Effector CD4-positive, alpha-beta T cell (primary cell): ENCODE measurements at regions not wholly inside any gene's neighbourhood (a gene's known extent, or its start where the extent isn't known, plus 50 kb on each side); places are given as distances from the start of the nearest gene placed in this dataset.
A peak's percentile ranks its signal among the peaks of the same experiment; 100 is the strongest.

ENCODE experiments used
- DNase-seq: peaks from one replicate; pipeline ENCODE4 v3.0.0-alpha.2; 2020

DNA sequence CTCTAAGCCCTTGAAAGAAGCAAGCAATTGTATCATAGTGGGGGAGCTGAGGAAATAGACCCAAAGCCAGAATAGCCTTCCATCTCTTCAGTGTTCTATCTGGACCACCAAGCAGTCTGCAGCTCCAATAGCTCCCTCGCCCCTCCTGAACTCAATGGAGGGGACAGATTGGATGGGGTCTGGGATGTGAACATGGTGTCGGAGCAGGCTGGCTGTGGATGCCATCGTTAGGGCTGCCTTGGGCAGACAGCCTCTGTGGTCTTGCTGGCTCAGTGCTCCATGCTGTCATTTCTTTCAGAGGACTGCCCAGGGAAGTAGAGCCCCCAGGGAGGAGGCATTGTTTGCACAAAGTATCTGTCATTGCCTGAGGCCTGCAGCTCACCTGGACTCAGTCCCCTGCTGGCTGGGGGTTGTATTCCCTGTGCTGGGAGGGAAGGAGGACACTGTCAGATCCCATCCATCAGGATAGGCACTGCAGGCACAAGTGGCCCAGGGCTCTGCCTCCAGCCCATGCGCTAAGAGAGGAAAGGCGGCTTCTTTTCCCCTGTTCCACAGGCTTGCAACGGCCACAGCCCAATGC lies 537.7 kb downstream of the BUD13 start:
- no peak for DNase-seq

DNA sequence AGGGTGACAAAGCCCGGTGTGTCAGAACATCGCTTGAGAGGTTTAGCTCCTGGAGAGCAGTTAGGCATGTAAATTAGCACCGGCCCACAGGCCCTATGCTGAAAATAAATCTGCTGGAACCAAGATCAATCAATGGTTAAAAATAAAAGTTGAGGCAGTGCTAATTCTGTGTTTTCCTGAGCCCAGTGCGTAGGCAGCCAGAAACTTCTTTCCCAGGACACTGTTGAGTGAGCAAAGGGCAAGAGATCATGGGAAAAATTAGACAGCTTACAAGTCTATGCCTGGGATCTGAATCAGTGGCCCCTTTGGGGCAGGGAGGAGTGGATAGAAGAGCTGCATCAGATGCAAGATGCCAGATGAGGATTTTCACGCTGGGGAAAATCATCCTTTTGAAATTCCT lies 539.2 kb downstream of the BUD13 start:
- DNase-seq = no peak

DNA sequence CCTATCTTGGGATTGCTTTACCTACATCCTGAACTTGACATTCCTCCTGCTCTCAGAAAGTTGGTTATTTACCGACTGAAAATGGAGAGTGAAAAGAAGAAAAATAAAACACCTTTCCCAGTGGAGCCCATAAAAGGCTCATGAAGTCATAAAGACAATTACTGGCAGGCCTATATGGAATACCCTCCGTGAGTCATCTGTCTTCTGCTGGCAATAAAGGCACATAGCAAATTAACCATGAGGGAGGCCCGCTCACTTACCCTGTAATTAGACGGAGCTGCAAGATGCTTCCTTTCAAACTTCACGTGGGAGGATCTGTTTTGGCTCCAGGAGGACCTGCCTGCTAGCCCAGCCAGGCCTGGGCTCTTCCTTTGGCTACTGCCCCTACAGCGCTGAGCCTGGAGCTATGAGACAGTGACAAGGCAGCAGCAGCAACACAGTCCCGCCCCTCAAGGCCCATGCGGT lies 540.4 kb downstream of the BUD13 start:
- DNase-seq = no peak

DNA sequence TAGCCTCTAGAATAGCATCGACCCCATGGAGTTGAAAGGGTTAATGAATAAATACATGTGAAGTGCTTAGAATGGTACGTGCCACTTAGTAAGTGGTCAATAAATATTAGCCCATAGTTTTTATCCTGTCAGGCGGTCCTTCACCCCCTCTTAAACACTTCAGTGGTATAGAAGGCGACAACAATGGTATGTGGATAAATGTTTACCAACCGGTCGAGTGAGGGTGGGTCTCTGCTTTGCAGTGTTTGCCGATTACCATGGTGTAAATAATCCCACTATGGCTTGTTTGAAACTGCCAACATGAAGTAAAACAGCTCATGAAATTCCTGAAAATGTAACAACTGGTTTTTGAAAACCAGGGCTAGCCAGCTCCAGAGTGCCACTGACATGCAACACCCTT lies 541.2 kb downstream of the BUD13 start:
- DNase-seq = no peak

DNA sequence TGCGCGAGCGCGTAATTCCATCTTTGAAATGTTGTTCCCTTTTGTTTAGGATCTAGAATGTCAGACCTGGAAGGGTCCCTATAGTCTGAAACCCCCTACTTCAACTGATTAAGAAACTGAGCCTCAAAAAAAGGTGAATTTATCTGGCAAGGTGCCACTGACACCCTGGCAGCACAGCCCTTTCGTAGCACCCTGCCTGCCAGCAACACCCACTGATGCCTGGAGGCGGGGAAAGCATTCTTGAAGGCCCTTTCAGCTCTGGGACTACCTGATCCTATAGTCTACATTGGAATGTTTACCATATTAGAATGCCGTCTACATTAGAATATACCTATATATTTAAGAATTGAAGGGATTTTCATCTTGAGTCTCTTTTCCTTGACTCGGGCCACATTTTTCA lies 542.3 kb downstream of the BUD13 start:
- no peak for DNase-seq

DNA sequence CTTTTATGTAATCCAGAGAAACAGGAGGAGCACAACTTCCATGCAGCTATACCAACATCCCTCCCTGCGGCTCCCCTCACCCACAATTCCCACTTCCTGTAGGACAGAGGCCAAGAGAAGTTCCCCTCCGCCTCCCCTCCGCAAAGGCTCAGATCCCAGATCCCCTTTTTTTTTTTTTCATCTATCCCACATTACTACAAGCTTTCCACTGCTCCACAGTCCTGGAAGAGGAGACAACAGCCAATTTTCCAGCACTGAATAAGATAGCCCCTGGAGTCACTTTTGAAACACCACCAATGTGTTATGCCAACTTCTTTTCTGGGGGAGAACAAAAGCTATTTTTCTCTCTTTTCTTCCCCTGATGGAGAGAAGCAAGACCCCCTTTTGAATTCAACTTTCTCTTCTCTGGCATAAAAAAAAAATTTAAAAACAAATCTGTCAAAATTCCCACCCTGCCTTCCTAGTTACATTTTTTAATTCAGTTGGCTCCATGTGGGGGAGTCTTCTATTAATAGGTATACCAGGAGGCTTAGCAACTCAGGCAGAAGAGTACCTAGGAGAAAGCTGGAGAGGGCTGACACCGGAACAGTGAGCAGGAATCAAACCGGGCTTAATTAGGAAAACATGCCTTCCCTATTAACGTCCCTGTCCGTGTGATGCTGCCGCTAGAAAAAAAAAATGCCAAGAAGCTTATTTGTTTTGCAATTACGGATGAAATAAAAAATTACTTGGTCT lies 543.4 kb downstream of the BUD13 start:
- DNase-seq = no peak

DNA sequence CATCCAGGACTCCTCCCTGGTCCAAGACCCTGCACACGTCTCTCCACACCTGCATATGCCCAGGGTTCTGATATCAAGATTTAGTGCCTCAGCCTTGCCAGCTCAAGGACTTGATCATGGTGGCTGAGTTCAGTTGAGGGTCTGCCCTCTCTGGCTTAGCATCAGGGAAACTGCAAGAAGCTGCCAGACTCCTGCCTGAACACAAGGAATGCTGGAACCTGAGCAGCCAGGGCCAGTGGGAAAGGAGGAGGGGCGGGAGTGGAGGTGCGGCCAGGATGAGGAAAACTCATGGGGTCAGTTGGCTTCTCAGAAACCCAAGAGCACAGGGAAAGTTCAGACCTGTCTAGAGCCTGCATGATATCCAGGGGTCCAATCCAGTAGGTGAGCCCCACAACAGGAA lies 546.1 kb downstream of the BUD13 start:
- no peak for DNase-seq

DNA sequence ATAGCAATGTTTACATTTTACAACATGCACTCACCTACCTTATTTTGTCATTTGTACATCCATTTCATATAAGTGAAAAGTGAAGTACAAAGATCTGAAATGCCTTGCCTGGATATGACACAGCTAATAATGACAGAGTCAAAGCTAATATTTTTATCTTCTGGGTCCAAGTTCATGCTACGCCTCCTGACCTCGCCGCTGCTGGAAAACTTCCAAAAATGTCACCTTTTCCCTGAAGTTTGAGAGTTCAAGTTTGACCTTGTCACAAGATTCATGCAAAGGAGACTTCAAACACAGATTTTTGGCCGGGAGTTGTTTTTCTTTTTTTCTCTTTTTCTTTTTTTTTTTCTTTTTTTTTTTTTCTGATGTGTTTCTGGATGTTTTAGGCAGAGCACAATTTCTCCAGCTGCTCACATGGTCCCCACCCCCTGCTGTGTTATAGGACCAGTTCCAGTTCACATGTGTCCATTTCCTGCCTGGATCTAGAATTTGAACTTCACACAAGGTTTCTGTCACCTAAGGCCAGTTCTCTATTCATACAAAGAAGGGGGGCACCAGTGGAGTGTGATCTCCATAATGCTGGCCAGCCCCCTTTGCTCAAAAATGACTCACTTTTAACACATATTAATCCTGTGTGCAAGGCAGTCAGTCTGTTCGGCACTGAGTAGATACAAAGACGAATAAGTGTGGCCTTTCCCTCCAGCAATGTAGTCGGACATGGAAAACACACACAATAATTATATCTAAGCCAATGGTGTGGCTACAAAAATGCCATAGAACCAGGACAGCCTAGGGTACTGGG lies 546.8 kb downstream of the BUD13 start:
- no peak for DNase-seq

DNA sequence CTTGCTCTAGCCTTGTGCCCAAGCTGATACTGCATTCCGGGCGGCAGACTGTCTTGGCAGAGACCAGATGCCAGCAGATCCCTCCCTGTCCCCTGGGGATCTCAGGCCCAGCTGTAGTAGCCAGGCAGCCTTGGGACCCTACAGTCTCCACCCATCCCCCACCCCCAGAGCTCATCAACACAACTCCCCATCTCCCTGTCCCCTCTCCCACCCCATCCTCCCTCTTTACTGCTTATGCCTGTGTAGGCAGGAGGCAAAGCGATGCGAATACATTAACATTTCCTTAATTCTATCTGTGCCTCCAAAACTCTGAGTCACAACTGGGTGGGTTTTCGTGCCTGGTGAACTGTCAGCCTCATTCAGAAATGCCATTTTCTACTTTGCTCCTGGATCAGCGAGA lies 547.6 kb downstream of the BUD13 start:
- no peak for DNase-seq

DNA sequence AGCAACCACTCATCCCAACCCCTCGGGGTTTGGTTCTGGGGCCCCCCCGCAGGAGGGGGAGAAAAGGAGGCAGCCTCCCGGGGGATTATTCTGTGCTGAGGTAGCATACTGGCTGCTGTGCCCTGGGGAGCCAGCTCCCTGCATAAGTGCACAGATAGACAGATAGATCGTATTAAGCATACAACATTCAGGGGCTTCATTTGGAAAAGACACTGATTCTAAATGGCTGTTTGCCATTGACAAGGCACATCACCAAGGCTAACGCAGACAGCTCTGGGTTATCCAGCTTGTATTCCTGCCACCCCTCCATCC lies 547.9 kb downstream of the BUD13 start:
- no peak for DNase-seq

DNA sequence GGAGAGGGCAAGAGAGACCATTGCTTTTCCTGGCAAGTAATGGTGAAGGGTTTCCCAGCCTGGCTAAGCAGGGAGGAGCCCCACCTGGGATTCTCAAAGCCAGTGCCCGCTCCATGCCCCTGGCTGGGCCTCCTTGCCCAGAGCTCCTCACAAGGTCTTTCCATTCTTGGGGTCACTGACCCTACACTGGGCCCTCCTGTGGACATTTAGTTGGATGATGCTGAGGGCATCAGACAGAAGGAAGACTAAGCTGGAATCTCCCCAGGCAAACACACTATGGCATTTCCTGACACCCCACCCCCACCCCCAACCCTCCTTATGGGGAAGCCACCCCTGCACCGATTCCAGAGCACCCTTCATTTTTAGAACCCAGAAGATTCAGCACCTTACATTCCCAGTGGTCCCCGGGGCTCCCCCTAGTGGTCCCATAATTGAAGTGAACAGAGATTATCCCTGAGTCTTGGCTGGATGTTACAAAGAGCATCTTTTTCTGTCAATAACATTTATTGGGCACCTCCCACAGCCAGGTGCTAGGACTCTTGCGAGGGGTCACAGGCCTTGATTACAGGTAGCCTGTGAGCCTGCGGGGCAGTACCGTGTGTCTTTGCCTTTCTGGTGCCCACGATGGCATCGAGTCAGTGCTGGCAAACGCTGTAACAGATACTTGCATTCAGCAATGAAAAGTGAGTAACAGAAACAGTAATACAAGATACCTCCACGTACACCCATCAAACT lies 548.5 kb downstream of the BUD13 start:
- DNase-seq = peak; percentile 12

DNA sequence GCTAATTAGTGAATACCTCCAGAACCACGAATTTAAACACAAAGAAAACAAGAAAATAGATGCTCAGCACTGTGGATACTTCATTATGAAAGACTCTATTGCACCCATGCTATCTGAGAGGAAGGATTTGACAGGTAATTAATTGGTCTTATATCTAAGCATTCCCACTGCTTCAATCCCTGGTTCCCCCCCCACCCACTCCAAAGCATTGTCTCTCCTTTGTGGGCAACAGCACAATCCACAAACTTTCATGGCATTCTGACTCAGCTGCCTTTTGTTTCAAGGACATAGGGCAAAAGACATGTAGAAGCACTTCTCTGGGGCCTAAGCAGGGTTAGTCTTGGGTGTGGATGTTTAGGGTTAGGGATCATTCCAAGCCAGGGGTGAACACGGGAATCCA lies 551.4 kb downstream of the BUD13 start:
- no peak for DNase-seq

DNA sequence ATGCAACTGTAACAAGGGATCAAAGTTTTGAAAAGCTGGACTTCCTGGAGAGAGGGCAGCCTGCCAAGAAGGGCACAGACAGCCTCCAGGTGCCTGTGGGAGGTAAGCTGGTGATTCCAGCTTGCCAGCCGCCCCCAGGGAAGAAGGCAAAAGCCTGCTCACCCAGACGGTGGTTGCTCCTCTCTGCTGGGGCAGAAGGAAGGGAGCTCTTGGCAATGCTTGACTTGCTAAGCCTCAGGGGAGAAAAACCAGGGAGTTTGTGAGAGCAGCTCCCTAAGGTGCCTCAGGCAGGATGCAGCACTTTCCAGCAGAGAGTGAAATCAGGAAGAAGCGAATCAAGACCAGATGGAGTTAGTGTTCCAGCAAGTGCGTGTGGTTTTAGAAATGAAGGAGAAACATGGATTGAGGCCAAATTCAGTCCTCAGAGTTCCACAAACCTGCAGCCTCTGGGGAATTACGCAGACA lies 553.6 kb downstream of the BUD13 start:
- no peak for DNase-seq

DNA sequence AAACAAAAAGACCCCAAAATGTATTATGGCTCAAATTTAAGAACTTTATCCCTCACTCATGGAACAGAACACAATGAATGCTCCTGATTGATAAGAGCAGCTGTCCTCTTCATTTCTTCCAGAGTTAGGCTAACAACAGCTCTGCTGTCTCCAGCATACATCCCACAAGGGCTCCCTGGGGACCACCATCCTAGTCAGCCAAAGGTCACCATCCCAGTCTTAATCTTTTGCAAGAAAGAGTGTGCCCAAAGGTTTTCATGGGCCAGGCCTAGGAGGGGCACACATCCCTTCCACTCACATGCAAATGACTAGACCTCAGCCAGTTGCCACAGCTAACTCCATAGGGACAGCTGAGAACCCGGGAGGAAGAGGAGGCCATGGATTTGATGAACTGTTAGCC lies 555.3 kb downstream of the BUD13 start:
- DNase-seq = no peak

DNA sequence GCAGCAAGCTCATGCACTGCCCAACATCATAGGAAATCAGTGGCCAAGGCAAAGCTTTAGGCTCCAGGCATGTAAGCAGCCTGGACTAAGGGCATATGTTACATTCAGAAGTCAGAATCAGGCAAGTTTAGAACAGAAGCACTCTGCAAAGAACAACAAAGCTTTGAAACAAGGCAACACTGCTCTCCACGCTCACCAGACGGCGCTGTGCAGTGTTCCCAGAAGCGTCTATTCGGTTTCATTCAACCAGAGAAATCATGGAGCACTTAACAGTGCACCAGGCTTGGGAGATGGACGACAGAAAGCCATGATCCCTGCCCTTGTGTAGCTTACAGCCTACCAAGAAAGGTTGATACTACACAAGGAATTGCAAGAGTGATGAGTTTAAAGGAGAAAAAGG lies 555.8 kb downstream of the BUD13 start:
- DNase-seq = no peak

DNA sequence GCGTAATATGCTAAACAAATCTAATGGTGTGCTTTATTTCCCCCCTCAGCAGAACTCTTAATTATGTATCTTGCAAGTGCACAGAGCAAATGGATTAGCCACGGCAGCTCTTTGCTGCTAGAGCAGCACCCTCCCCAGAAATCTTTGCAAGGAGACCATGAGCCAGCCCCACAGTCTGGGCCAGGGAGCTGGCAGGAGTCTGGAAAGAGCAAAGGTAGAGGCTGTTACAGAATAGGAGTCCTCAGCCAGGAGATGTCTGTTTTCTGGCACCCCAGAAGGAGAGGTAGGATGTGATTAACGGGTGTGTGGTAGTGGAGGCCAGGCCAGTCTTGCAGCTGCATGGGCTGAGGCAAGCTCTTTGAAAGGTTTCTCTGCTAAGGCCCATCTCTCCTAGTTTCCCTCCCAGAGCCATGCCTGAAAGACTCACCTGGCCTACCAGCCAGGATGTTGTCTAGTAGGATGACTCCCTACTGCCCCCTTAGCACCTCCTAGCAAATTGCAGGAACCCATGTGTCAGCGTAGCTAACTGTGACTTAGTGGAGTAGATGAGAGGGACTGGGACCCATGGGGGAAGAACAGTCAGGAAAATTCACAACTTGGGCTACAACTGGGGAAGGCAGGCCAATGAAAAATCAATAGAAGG lies 557.2 kb downstream of the BUD13 start:
- no peak for DNase-seq

DNA sequence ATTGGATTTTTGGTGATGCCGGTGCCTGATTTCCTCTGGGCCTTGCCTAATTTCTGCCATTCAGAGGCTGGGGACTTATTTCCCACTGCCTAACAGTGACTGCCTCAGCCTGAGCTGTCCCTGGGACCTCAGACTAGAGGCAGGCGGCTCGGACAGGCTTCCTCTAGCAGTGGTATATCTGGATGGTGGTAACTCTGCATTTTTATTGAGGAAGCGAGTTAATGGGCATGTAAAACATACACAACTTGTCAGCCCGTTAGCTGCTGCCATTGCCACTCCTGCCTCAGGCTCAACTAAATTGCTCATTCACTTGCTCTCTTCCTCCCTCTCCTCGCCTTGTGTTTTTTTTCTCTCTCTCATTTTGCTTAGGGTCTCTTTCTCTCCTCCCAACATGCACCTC lies 561.6 kb downstream of the BUD13 start:
- DNase-seq = no peak

DNA sequence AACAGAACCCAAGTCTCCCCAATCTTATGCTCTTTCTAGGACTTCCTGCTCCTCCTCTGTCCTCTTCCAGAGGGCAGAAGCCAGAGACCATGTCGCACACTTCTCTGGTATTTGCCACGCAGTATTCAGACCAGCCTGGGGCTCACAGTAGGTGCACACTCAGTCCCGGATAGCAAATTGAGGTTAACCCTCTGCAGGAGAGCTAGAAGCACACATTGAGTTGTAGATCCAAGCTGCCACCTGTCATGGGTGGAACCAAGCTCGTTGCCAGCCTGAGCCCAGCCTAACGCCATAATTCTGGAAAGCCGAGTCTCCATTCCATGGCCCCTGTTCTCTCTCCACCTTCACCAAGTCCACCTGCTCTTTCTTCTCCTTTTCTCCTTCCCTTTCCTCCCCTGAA lies 562.1 kb downstream of the BUD13 start:
- no peak for DNase-seq

DNA sequence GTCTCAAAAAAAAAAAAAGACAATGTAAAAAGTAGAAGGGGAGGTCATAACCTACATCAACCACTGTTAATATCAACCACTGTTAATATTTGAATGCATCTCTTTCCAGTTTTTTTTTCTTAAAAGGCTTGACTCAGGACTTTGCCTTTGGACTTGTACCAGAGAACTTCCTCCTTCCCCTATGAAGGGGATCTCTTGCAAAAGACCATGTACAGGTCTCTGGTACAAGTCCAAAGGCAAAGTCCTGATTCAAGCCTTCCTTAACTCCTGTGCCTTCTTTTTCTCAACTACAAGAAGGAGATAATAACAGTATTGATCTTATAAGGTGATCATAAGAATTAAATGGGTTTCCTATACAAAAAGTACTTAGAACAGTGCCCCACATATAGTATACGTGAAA lies 563.5 kb downstream of the BUD13 start:
- no peak for DNase-seq

DNA sequence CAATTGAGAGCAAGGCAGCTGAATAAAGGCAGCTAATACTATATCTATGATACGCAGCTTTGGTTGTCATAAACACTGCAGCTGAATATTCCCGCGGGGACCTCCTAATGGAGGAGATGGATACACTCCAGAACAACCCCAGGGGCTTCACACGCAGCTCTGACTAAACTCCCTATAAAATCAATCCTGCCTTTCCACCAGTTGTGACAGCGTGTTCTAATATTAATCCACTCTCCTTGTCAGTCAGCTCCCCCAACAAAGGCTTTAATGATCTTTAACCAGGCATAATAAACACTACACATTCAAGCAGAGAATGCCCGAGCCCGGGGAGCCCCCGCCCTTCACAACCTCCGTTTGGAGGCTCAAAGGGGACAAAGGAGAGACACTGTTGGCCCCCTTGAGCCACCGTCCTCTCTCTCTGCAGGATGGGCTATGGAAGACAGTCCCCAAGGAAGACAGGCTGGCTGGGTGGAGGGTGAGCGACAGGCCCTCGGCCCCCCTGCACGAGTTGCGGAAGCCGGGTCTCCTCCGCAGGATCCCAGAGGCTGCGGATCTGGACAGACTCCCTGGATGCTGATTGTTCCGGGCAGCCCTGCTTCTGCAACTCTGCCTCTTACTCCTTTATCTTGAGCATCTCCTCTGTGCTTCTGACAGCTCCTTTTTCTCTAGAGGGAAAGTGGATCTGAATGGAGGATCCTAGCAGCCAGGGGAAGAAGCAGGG lies 565.2 kb downstream of the BUD13 start:
- DNase-seq = no peak

DNA sequence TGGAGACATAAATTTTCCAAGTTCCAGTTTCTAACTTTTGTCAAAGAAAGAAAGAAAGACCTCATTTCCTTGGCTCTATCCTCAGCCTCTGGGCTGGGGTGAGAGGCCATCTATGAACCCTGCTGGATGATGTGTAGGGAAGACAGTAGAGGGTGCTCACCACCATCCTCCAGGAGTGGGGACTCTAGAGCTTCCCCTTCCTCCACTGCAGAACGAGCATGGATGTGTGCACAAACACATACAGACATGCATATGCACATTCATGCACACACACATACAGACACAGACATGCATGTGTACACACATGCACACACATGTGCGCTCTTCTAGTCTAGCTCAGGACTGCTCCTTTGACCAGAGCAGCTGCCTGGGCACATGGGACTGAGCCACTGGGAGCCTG lies 565.8 kb downstream of the BUD13 start:
- DNase-seq = no peak

DNA sequence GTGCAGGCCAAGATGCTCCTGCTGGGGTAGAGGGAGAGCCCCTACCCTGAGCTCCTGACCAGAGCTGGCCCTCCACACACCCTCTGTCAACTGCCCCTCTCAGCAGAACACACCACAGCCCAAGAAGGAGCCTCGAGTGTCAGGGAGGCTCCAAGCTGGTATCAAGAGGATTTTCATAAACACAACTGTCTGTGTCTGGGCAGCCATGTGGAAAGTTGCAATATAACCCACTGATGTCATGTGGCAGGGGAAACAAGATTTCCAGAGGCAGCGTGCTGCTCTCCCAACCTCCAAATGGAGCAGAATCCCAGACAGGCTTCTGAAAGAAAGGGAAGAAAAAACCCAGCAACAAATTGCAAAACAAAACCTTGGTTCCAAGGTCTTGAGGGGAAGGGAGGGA lies 569.9 kb downstream of the BUD13 start:
- DNase-seq = no peak
